MG63 (cell line): ENCODE measurements at regions not wholly inside any gene's neighbourhood (a gene's known extent, or its start where the extent isn't known, plus 50 kb on each side); places are given as distances from the start of the nearest gene placed in this dataset.

Experiments
- DNase-seq: peaks from one replicate; pipeline ENCODE4 v3.0.0-alpha.2; 2020
- H3K27me3 ChIP-seq: fragments of 250-450 bp; sonication (Bioruptor Pico); 2 replicates; pipeline ENCODE4 v1.5.1; 2020; ENCODE audit warnings: mild to moderate bottlenecking, moderate library complexity
- H3K36me3 ChIP-seq: fragments of 250-450 bp; sonication (Bioruptor Pico); 2 replicates; pipeline ENCODE4 v1.5.1; 2020; ENCODE audit warnings: mild to moderate bottlenecking, moderate library complexity
- H3K4me3 ChIP-seq: fragments of 250-450 bp; sonication (Bioruptor Pico); 2 replicates; pipeline ENCODE4 v1.5.1; 2020; ENCODE audit warnings: mild to moderate bottlenecking, moderate library complexity
- H3K9me3 ChIP-seq: fragments of 250-450 bp; sonication (Bioruptor Pico); 2 replicates; pipeline ENCODE4 v1.5.1; 2020; ENCODE audit warnings: mild to moderate bottlenecking, moderate library complexity

DNA sequence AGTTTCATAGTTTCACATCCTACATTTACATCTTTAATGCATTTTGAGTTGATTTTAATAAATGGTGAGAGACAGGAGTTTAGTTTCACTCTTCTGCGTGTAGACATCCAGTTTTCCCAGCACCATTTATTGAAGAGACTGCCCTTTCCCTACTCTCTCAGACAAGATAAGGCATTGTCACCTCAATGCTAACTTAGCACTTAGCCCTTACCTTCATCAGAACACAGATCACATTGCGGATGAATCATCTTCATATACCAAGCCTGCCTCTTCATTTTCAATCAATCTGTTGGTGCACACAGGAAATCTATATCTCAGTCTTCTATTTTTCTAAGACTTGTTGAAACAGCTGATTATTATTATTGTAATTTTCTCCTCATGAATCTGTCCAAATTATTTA, 396.6 kb upstream of the NBEA start:
- H3K4me3 ChIP-seq: no peak overlapping the region
- no peaks in the 10 kb centered on the region for H3K9me3 ChIP-seq
- no peak for DNase-seq
- no peaks in the 10 kb centered on the region for H3K36me3 ChIP-seq
- no peaks in the 10 kb centered on the region for H3K27me3 ChIP-seq

DNA sequence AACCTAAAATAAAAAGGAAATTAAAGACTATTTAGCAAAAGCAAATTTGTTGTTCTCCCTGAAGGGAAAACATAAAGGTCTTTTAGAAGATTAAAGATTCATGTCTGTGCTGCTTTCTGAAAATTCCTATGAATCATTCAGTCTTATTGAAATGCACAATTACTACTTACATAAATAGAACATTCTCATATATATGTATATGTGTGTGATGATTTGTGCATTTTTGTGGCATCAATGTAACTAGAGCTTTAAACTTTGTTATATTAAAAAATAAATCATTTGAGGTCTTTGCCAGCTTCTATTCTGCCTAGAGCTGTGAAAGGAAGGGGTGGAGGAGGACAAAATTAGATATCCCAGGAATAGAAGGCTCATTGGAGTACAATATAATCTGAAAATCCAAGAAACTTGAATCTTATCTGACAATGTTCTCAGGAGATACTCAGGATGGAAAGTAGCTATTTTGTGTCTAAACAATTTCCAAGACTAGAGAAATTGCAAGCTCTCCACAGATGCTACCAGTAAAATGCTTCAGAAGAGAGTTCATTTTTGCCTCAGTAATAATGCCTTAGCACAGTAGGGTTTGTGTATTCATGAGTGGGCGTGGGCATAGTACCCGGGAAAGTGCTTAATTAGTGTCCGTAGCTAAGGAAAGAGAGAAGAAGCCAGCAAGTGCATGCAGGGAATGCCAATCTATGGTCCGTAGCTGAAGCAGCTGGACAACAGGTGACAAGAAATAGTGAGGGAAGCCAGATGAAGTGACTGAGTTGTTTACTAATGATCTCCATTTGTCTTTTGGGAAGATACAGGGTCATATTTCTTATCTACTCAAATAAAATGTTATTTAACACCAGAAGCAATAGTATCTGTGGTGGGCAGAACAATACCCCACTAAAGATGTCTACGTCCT, 395.5 kb upstream of the NBEA start:
- Histone ChIP-seq H3K36me3 (no peaks in the 10 kb centered on the region), H3K4me3 (no peak overlapping the region), H3K9me3 (no peaks in the 10 kb centered on the region), H3K27me3 (no peaks in the 10 kb centered on the region)
- DNase-seq: no peak

DNA sequence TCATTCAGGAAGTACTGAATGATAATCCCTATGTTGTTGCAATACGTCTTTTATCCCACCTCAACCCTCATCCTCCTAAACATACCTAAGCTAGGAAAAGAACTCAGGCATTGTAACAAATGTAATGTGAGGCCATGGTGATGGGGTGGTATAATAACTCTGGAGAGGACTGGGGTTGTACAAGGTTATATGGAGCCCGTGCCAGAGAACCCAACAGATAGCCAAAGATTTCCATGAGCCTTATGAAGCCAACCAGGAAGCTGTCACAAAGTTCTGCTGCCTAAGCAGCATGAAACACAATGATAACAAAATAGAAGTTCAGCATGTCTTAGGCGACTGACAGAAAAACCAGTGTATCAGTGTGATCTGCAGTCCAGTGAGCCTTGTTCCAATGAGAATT, 394.1 kb upstream of the NBEA start:
- Histone ChIP-seq H3K4me3 (no peak overlapping the region), H3K27me3 (no peaks in the 10 kb centered on the region), H3K36me3 (no peaks in the 10 kb centered on the region), H3K9me3 (no peaks in the 10 kb centered on the region)
- no peak for DNase-seq

DNA sequence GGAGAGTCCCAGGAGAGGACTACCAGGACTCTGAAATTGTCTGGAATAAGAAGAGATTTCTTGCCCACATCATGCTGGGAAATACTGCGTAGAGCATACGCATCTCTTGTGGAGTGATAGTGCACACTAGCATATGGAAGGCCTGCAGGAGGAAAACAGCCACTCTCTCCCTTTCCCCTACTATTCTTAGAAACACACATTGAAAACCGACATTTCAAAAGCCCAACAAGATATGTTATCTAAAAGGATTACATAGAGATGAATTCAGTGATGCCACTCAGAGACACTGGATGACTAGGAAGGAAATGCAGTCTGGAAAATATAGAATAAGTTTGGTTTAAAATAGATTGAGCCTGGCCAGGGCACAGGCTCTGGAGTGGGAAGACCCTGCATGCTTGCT, 388.7 kb upstream of the NBEA start:
- no peaks in the 10 kb centered on the region for H3K36me3 ChIP-seq
- no peaks in the 10 kb centered on the region for H3K9me3 ChIP-seq
- H3K27me3 ChIP-seq: no peaks in the 10 kb centered on the region
- no peak for DNase-seq
- H3K4me3 ChIP-seq: no peak overlapping the region

DNA sequence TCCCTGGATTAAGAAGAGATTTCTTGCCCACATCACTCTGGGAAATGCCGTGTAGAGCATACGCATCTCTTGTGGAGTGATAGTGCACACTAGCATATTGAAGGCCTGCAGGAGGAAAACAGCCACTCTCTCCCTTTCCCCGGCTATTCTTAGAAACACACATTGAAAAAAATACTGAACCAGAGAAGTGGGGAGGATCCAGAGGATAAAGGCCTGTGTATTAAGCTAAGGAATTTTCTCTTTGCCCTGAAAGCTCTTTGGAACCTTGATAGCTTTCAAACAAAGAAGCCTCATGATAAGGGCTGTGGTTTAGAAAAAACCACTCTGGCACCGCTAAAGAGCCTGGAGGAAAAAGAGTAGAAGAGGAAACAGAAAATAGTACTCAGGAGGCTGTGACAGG, 386.1 kb upstream of the NBEA start:
- no peaks in the 10 kb centered on the region for H3K27me3 ChIP-seq

DNA sequence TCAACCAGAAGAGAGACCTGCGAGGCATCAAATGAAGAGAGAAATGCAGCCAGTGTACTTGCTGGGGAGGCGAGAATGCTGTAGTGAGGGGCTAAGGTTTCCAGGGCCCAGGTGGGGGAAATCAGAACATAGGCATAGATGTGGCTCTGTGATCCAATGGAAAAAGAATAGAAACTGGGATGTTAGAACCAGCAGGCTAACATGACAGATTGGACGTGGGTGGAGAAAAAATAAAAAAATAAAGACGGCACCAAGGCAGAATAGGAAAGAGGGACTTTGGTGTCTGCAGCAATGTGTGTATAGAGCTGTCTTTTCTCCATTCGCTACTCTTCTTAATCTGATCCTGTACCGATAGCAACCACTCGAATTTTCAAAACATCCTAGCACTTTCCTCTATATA, 381.0 kb upstream of the NBEA start:
- Histone ChIP-seq H3K9me3 (no peaks in the 10 kb centered on the region), H3K4me3 (no peak overlapping the region), H3K27me3 (peaks cover 3% of the 10 kb centered on the region; the same call in 1 of the 2 replicates), H3K36me3 (no peaks in the 10 kb centered on the region)
- DNase-seq: no peak

More for the DNA sequence above, 386.1 kb upstream of the NBEA start:
- Histone ChIP-seq H3K4me3 (no peak overlapping the region), H3K36me3 (no peaks in the 10 kb centered on the region), H3K9me3 (no peaks in the 10 kb centered on the region)
- no peak for DNase-seq

DNA sequence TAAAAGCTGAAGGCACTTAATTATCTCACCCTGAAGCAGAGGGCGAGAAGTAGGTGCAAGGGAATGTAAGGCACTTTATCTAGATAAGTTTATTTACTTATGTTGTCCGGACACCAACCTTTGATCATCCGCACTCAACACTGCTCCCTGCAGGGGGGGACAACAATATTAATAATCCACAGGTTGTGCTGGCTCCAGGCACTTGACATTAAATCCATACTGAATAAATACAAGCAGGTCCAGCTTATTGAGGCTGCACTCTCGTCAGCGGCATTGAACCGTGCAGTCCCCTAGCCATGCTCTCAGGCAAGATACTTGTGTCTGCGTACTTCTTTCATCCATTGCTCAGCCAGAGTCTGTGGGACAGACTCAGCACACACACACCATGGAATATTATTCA, 374.5 kb upstream of the NBEA start:
- H3K9me3 ChIP-seq: no peaks in the 10 kb centered on the region
- no peaks in the 10 kb centered on the region for H3K36me3 ChIP-seq
- no peak overlapping the region for H3K4me3 ChIP-seq
- no peak for DNase-seq
- H3K27me3 ChIP-seq: peaks cover 6% of the 10 kb centered on the region; the same call in 1 of the 2 replicates

DNA sequence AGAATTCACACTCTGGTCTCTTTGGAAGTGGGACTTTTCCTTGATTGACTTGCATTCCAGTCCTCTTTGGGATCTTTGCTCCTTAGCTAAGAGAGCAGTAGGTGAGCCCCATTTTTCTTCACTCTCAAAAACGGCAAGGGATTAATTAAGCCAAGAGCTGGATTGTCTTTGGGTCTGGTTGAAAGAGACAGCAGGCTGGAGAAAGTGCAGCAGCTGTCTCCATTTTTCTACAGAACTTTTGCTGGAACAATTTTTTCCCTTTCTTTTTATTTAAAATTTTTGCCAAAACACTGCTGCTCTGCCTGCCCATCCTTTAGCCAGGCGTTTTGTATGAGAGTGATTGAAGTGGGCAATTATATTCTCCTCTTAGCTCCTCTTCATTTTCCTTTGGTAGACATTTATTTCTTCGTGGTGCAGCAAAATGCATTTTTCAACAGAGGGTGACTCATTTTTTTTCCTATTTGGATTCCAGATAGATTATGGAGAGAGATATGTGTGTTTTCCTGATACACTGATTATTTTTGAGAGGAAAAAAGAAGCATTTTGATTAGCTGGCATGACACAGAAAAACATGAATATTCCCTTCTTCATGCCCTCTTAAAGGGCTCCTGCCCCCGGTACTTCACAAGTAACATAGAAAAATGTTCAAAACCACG, 371.2 kb upstream of the NBEA start:
- no peaks in the 10 kb centered on the region for H3K9me3 ChIP-seq
- no peak overlapping the region for H3K4me3 ChIP-seq
- peaks cover 3% of the 10 kb centered on the region; the same call in 1 of the 2 replicates for H3K27me3 ChIP-seq
- no peaks in the 10 kb centered on the region for H3K36me3 ChIP-seq
- DNase-seq: no peak

DNA sequence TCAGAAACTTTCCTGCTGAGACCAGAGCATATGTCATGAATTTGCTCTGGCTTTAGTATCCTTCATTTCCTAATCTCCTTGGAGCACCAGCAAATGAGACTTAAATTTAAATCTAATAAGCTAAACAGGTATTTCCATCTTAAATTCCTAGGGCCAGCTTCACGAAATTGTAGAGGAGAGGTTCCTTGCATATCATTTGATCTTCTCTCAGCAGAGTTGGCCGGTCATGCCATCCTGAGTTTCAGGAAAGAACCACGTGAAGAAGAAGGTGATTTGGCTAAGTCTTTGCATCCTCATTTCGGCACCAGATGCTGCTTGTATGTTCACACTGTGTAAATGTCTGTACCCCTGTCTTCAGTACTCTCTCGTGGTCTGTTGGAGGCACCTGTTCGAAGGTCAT, 370.4 kb upstream of the NBEA start:
- Histone ChIP-seq H3K27me3 (peaks cover 3% of the 10 kb centered on the region; the same call in 1 of the 2 replicates), H3K9me3 (no peaks in the 10 kb centered on the region), H3K36me3 (no peaks in the 10 kb centered on the region), H3K4me3 (no peak overlapping the region)
- DNase-seq: no peak

DNA sequence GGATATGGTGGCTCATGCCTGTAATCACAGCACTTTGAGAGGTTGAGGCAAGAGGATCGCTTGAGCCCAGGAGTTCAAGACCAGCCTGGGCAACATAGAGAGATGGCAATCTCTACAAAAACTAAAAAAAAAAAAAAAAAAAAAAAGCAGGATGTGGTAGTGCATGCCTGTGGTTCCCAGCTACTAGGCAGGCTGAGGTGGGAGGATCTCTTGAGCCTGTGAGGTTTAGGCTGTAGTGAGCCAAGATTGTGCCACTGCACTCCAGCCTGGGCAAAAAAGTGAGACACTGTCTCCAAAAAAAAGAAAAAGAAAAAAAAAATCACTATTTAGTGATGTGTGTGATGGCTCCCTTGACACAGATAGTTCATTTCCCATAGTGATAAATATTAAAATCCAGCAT, 365.0 kb upstream of the NBEA start:
- no peak overlapping the region for H3K4me3 ChIP-seq
- DNase-seq: no peak

DNA sequence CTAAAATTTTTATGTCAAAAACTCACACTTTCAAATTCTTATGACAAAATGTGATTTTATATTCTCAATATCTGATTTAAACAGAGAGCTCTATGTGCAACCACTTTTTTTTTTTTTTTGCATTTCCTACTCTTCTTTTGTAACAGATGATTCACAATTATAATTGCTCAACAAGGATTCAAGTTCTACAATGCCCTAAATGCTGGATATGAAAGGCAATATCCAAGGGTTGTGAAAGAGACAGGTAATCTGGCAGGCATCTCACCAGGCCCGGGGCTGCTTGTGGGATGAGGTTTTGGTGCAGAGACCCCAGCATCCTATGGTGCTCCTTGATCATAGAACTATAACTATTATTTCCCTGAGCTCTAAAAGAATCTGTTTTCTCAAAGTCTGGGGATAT, 363.6 kb upstream of the NBEA start:
- H3K27me3 ChIP-seq: no peaks in the 10 kb centered on the region
- no peak for DNase-seq

More for the DNA sequence above, 365.0 kb upstream of the NBEA start:
- Histone ChIP-seq H3K9me3 (no peaks in the 10 kb centered on the region), H3K36me3 (no peaks in the 10 kb centered on the region), H3K27me3 (no peaks in the 10 kb centered on the region; the same call in 1 of the 2 replicates)

DNA sequence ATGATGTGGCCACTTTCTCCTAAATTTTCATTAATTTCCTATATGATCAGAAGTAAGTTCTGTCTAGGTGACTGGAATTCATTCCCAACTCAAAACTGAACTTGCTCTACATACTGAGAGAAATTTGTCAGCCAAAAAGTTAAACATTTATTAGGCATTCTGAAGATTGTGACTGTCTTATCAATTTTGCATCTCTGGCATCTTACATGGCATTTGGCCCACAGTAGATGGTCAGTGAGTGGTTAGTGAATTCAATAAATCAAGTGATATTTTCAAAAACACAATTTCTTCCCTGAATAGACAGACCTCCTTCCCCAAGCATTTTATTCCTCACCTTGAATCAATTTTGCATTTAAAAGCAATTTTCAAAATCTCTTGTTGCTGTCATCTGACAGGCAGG, 363.2 kb upstream of the NBEA start:
- H3K36me3 ChIP-seq: no peaks in the 10 kb centered on the region
- no peak overlapping the region for H3K4me3 ChIP-seq
- no peaks in the 10 kb centered on the region for H3K9me3 ChIP-seq
- no peak for DNase-seq
- no peaks in the 10 kb centered on the region for H3K27me3 ChIP-seq

More for the DNA sequence above, 363.6 kb upstream of the NBEA start:
- no peak overlapping the region for H3K4me3 ChIP-seq
- H3K9me3 ChIP-seq: no peaks in the 10 kb centered on the region
- no peaks in the 10 kb centered on the region for H3K36me3 ChIP-seq

DNA sequence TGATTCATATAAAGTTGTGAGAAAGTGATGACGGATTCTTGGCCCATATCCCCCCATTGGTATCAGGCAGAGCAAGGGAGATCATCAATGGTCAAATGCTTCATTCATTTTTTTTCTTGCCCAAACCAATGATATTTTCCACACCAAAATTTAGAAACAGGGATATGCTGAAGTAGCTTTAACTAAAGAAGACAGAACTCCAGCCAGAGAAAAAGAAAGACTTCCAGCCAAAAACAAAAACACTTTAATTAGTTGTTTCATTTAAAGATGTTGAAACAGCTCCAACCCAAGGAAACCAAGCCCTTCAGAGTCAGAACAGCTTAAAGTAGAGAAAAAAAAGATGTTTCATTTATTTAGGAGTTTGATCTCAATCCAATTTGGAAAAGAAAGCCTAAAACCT, 358.9 kb upstream of the NBEA start:
- H3K27me3 ChIP-seq: no peaks in the 10 kb centered on the region
- no peak for DNase-seq
- no peak overlapping the region for H3K4me3 ChIP-seq
- H3K9me3 ChIP-seq: no peaks in the 10 kb centered on the region
- H3K36me3 ChIP-seq: no peaks in the 10 kb centered on the region

DNA sequence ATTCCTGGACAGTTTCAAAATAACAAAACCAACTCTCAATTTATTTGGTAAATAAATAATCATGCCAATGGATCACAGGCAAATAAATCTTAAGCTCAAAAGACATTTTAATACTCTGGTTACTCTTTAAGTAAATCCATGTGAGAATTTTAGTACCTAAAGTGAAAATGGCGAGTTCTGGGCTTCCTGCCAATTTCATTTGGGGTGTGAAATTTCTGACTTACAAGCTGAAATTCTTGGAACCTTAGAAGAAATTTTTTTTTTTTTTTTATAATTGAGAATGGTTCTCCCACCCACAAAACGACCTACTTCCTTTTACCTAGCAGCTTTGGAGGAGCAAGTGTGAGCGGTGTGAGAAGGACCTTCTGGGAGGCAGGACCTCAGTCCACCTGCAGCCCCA, 354.5 kb upstream of the NBEA start:
- no peaks in the 10 kb centered on the region for H3K36me3 ChIP-seq
- DNase-seq: no peak
- no peak overlapping the region for H3K4me3 ChIP-seq
- H3K27me3 ChIP-seq: no peaks in the 10 kb centered on the region
- H3K9me3 ChIP-seq: no peaks in the 10 kb centered on the region

DNA sequence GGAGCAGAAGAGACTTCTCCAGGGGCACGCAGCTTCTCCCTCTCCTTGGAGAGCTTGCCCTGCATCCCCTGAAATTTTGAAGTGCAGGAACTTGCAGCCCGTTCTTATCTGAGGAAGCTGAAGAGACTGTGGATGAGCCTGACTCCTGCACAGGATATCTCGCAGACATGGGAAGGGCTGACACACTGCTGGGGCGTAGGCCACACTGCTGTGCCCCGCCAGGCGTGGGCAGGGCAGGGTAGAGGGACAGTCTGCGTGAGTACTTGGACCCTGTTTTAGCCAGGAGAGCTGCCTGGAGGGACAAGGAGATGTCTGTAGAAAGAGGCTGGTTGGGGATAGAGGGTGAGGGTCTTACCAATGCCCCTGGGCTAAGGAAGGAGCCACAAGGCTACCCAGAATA, 353.7 kb upstream of the NBEA start:
- DNase-seq: no peak
- no peak overlapping the region for H3K4me3 ChIP-seq
- H3K36me3 ChIP-seq: no peaks in the 10 kb centered on the region
- no peaks in the 10 kb centered on the region for H3K9me3 ChIP-seq
- no peaks in the 10 kb centered on the region for H3K27me3 ChIP-seq

DNA sequence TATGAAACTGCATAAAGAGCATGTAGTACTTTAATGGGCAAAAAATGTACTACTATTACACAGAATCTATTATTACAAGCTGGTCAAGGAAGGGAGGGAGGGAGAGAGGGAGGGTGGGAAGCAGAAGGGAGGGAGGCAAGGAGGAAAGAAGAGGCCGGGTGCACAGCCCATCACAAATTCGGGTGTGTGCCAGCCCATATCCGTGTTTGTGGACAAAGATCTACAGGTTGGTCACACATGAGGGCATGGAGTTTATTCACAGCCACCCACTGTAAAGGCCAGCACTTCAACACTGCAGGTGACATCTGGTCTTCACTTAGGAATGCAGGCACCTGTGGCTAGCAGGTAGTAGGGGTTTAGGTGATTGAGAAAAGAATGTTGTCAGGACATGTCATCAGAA, 352.5 kb upstream of the NBEA start:
- H3K27me3 ChIP-seq: no peaks in the 10 kb centered on the region
- no peaks in the 10 kb centered on the region for H3K36me3 ChIP-seq
- no peak for DNase-seq
- H3K4me3 ChIP-seq: no peak overlapping the region
- H3K9me3 ChIP-seq: no peaks in the 10 kb centered on the region

DNA sequence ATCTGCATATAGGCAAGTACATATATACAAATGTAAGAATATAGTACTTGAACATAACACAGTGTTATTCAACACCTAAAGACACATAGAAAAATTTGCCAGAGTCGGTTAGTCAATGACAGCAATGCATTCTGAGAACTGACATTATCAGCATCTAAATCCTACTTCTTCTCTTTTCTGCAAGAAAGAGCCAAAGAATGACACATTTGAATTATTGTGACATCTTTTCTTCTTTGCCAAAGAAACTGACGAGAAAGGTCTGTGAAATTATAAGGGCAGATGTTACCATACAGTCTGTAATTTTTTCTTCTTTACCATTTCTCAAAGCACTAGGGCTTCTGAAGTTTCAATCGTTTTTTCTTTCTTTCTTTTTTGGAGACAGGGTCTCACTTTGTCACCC, 350.9 kb upstream of the NBEA start:
- H3K36me3 ChIP-seq: no peaks in the 10 kb centered on the region
- H3K27me3 ChIP-seq: no peaks in the 10 kb centered on the region
- no peaks in the 10 kb centered on the region for H3K9me3 ChIP-seq
- no peak overlapping the region for H3K4me3 ChIP-seq
- DNase-seq: no peak
